ENCODE measurements at regions not wholly inside any gene's neighbourhood (a gene's known extent, or its start where the extent isn't known, plus 50 kb on each side); places are given as distances from the start of the nearest gene placed in this dataset.
A peak's percentile ranks its signal among the peaks of the same experiment; 100 is the strongest.

- peak; percentile 86 for TF ChIP-seq EGR1 (IDR thresholded peaks at IDR 0.05; ENCODE audit: low read depth)
- TF ChIP-seq ZFX (IDR thresholded peaks at IDR 0.05), result no peak
- peak; percentile 91 for TF ChIP-seq JUND (IDR thresholded peaks at IDR 0.05)
- peak; percentile 92 for TF ChIP-seq CEBPB (IDR thresholded peaks at IDR 0.05; ENCODE audit: low read depth)
- peak; percentile 84 for TF ChIP-seq TCF7L2 (IDR thresholded peaks at IDR 0.05; ENCODE audit: borderline replicate concordance, extremely low read depth, insufficient read depth, insufficient read length)
Measured at GRCh38 chr1:235011599-235012435, 116.8 kb downstream of the TOMM20 start (continued).

- no peak for DNase-seq (ENCODE audit: low read depth, low spot score)
- intact Hi-C loops (cut with micrococcal nuclease), result no loop called here
- CTCF ChIA-PET, result interaction anchor here (1.2 kb wide), 1 partner anchor 14 kb away, joined by 4 read pairs; no protein-coding TSS in a partner anchor
- POLR2A ChIA-PET, result interaction anchor here (0.9 to 1.1 kb wide), 3 partner anchors 10 to 14 kb away, joined by 3 to 4 read pairs (median 3); no protein-coding TSS in a partner anchor
- no TSS peak for BruUV-seq (replicated peaks)
- TF ChIP-seq POLR2A (IDR thresholded peaks at IDR 0.05; ENCODE audit: borderline replicate concordance, extremely low read depth, insufficient read depth, insufficient read length) (no peak), FOSL1 (IDR thresholded peaks at IDR 0.05; ENCODE audit: low read depth) (no peak), TCF7L2 (IDR thresholded peaks at IDR 0.05; ENCODE audit: borderline replicate concordance, extremely low read depth, insufficient read depth, insufficient read length) (no peak), SP1 (IDR thresholded peaks at IDR 0.05; ENCODE audit: low read depth) (no peak), SIN3A (IDR thresholded peaks at IDR 0.05; ENCODE audit: low read depth) (no peak), JUND (IDR thresholded peaks at IDR 0.05) (no peak), REST (IDR thresholded peaks at IDR 0.05; ENCODE audit: low read depth) (no peak), ELF1 (IDR thresholded peaks at IDR 0.05; ENCODE audit: borderline replicate concordance, low read depth) (no peak), POLR2AphosphoS5 (IDR thresholded peaks at IDR 0.05; ENCODE audit: low read depth, low read length) (no peak), CEBPB (IDR thresholded peaks at IDR 0.05; ENCODE audit: low read depth) (no peak), ZFX (IDR thresholded peaks at IDR 0.05) (no peak), EZH2 (IDR thresholded peaks at IDR 0.05) (no peak), RAD21 (IDR thresholded peaks at IDR 0.05; ENCODE audit: low read depth) (no peak), EGR1 (IDR thresholded peaks at IDR 0.05; ENCODE audit: low read depth) (no peak), EZH2phosphoT487 (IDR thresholded peaks at IDR 0.05; ENCODE audit: borderline replicate concordance) (no peak)
- TF ChIP-seq, protein P1, sequence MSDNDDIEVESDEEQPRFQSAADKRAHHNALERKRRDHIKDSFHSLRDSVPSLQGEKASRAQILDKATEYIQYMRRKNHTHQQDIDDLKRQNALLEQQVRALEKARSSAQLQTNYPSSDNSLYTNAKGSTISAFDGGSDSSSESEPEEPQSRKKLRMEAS (IDR thresholded peaks at IDR 0.05), result no peak
- Histone ChIP-seq H3K9me2 (ENCODE audit: insufficient read depth) (no peaks in the 10 kb centered on the region), H4K20me1 (ENCODE audit: insufficient read depth) (no peaks in the 10 kb centered on the region), H3K4me1 (ENCODE audit: control insufficient read depth in 1 of 2, insufficient read depth in 2 of 2, low read length in 2 of 2) (peaks cover 13 to 21% of the 10 kb centered on the region in 2 experiments), H2AFZ (ENCODE audit: low read depth, low read length, poor library complexity, severe bottlenecking) (no peak overlapping the region), H3K27ac (ENCODE audit: low read depth, low read length) (no peak overlapping the region), H3K79me2 (ENCODE audit: insufficient read depth, low read length) (no peaks in the 10 kb centered on the region), H3K36me3 (ENCODE audit: control insufficient read depth in 1 of 2, insufficient read depth in 2 of 2, low read length in 2 of 2) (no peaks in the 10 kb centered on the region), H3K9ac (ENCODE audit: low read length) (no peak overlapping the region), H3K27me3 (ENCODE audit: insufficient read depth, low read length) (peaks cover 5% of the 10 kb centered on the region; the same call in 1 of the 2 replicates), H3K9me3 (ENCODE audit: control insufficient read depth in 1 of 2, insufficient read depth in 1 of 2, low read depth in 1 of 2, low read length in 2 of 2) (no peaks in the 10 kb centered on the region; a peak in 1 of 4 replicates), H3K4me3 (replicated peaks in 1 of 2; ENCODE audit: low read depth in 1 of 2, low read length in 2 of 2) (peak overlapping the region in 1 of 2 experiments; percentile 15; a peak in 2 of 4 replicates), H3K4me2 (ENCODE audit: low read length) (peak overlapping the region; percentile 58)
- no peak for ATAC-seq
- RAD21 ChIA-PET (ENCODE audit: low non-redundant PET in 1 of 2, low total read pairs in 2 of 2, uncharacterized antibody in 2 of 2, unreplicated experiment in 2 of 2), result no interaction called here
Measured at GRCh38 chr1:235011064-235011598, 117.5 kb downstream of the TOMM20 start.
